GM19240 (cell line): ENCODE measurements at regions not wholly inside any gene's neighbourhood (a gene's known extent, or its start where the extent isn't known, plus 50 kb on each side); places are given as distances from the start of the nearest gene placed in this dataset.

Experiments
- DNase-seq: peaks from one replicate; pipeline ENCODE4 v3.0.0; 2011; ENCODE audit warnings: low spot score; ENCODE audit not compliant: insufficient read length

GRCh38 chr10:5305374-5305773 is 59.4 kb upstream of the UCN3 start:
- no peak for DNase-seq

- DNase-seq: no peak
These were observed 53.9 kb upstream of the UCN3 start for GRCh38 chr10:5310914-5311313.

GRCh38 chr10:5311617-5312016 is 53.1 kb upstream of the UCN3 start:
- DNase-seq: no peak

- no peak for DNase-seq
These were observed 49.9 kb upstream of the UCN3 start for GRCh38 chr10:5314840-5315239.
